ENCODE measurements at regions not wholly inside any gene's neighbourhood (a gene's known extent, or its start where the extent isn't known, plus 50 kb on each side); places are given as distances from the start of the nearest gene placed in this dataset.
"Not testable (repeated sequence)": the region's sequence is repeated elsewhere in the genome, so short reads cannot be mapped to it uniquely, and the experiment has no call there.

GRCh38 chr5:155116456-155117251, 103.1 kb downstream of the KIF4B start:
- DNase-seq: no peak

GRCh38 chr5:155125551-155126095, 112.1 kb downstream of the KIF4B start:
- no peak for DNase-seq

- DNase-seq: no peak
Measured at GRCh38 chr5:155126573-155126972, 113.0 kb downstream of the KIF4B start.

GRCh38 chr5:155127552-155127951, 114.0 kb downstream of the KIF4B start:
- DNase-seq: no peak

GRCh38 chr5:155128786-155129512, 115.4 kb downstream of the KIF4B start:
- no peak for DNase-seq

- no peak for DNase-seq
Measured at GRCh38 chr5:155129513-155129880, 115.9 kb downstream of the KIF4B start.

- no peak for DNase-seq
Measured at GRCh38 chr5:155134130-155134529, 120.6 kb downstream of the KIF4B start.

- DNase-seq: no peak
Measured at GRCh38 chr5:155136216-155136850, 122.8 kb downstream of the KIF4B start.

- no peak for DNase-seq
Measured at GRCh38 chr5:155137683-155138082, 124.1 kb downstream of the KIF4B start.

GRCh38 chr5:155140646-155141045, 127.1 kb downstream of the KIF4B start:
- DNase-seq: no peak

GRCh38 chr5:155144956-155145355, 131.4 kb downstream of the KIF4B start:
- no peak for DNase-seq

- no peak for DNase-seq
Measured at GRCh38 chr5:155147222-155147621, 133.7 kb downstream of the KIF4B start.

- no peak for DNase-seq
Measured at GRCh38 chr5:155148694-155149093, 135.1 kb downstream of the KIF4B start.

GRCh38 chr5:155150012-155150411, 136.5 kb downstream of the KIF4B start:
- DNase-seq: no peak

GRCh38 chr5:155154973-155155372, 141.4 kb downstream of the KIF4B start:
- no peak for DNase-seq

GRCh38 chr5:155163084-155163483, 149.5 kb downstream of the KIF4B start:
- DNase-seq: not testable (repeated sequence)

GRCh38 chr5:155167736-155168135, 154.2 kb downstream of the KIF4B start:
- DNase-seq: no peak

- DNase-seq: no peak
Measured at GRCh38 chr5:155181542-155181941, 168.0 kb downstream of the KIF4B start.

GRCh38 chr5:155189476-155189875, 175.9 kb downstream of the KIF4B start:
- no peak for DNase-seq

GRCh38 chr5:155189981-155190380, 176.4 kb downstream of the KIF4B start:
- DNase-seq: no peak

- no peak for DNase-seq
Measured at GRCh38 chr5:155193029-155193428, 179.5 kb downstream of the KIF4B start.

GRCh38 chr5:155193483-155194107, 180.0 kb downstream of the KIF4B start:
- DNase-seq: no peak

GRCh38 chr5:155200608-155201007, 187.1 kb downstream of the KIF4B start:
- DNase-seq: no peak

All from CD4-positive, alpha-beta T cell treated with Interleukin-1 beta for 1 hour (primary cell).